ENCODE measurements at regions not wholly inside any gene's neighbourhood (a gene's known extent, or its start where the extent isn't known, plus 50 kb on each side); places are given as distances from the start of the nearest gene placed in this dataset.
A peak's percentile ranks its signal among the peaks of the same experiment; 100 is the strongest.

GRCh38 chr2:236855176-236855865 lies 230.4 kb upstream of the COPS8 start:
- DNase-seq (ENCODE audit: low spot score), result no peak

DNA sequence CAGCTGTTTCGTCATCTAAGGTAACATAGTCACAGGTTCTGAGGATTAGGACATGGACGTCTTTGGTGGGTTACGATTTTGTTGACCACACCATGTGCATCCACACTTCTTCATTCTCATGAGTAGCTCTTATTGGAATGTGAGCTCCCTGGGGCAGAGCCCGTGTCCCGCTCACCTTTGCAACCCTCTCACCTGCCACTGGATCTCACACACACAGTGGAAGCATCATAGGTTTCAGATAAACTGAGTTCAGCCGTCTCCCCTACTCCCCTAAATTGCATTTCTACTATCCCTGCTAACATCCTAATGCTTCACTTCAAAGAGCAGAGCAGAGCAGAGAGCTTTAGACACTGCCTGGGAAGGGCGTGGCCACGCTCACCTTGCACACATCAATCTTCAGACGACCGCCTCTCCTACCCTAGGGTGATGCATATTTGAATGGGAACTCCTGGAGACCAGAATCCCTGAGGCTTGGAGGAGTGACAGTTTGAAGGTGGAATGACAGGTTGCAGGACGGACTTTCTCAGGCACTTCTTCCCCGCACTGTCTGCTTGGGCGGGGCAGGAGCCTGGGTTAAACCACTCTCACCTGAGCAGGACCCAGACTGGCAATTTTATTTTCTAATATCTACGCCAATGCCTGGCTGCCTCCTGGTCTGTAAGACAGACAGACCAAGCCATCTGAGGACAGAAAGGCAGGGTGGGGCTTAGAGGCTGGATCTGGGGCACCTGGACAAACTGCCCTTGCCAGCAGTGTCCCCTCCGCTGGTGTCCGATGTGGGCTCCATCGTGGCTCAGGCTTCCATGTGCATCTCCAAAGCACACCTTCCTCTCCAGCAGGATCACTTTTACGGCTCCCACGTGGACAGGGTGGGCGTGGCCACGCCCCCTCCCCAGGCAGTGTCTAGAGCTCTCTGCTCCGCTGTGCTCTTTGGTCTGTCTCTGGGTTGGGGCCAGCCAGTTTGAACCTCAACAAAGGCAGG lies 229.5 kb upstream of the COPS8 start:
- no peak for DNase-seq (ENCODE audit: low spot score)

DNA sequence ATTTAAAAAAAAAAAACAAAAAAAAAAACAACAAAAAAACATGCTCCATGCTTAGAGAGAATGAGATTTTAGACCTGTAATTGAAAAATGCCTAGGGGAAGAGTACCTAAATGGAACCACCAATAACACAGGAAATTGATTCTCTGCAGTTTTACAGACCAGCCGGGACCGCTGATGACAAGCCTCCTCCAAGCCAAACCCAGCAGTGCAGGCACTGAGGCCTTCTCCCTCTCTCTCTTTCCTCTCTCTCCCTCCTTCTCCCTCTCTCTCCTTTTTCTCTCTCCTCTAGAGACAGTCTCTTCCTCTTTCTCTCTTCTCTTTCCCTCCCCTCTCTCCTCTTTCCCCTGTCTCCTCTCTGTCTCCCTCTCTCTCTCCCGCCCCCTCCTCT lies 228.8 kb upstream of the COPS8 start:
- DNase-seq (ENCODE audit: low spot score), result no peak

DNA sequence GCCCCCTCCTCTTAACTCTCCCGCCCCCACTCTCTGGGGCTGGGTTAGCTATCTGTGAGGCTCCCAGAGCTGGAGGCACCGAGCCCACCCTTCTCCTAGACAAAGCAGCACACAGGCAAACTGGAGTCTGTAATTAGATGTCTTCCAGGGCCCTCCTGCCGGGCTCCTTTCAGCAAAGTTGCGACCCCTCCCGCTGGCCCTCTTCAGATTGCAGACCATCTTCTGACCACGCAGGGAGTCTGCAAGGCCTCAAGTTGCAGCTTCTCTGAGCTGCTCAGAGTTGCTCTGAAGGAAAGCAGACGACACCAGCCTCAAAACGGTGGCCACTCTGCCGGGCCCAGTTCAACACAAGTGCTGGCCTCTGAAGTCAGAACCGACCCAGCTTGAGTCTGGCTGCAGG lies 228.4 kb upstream of the COPS8 start:
- DNase-seq (ENCODE audit: low spot score), result no peak

DNA sequence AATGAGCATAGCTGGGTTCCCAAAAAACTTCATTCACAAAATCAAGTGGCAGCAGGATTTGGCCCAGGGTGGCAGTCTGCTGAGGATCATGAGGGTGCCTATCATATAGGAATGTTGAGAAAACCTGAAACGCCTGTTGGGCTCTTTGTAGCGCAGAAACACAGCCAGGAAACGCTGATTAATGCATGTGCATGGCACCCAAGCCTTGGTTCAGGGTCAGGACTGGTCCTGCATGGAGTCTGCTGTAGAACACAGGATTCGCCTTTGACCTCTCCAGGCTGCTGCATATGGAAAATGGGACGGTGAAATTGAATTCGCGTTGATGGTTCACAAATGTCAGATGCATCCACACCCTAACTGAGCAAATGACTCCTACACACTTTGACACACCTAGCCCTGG lies 227.9 kb upstream of the COPS8 start:
- no peak for DNase-seq (ENCODE audit: low spot score)

GRCh38 chr2:236858661-236859060 lies 227.0 kb upstream of the COPS8 start:
- no peak for DNase-seq (ENCODE audit: low spot score)

- DNase-seq (ENCODE audit: low spot score), result no peak
Observed at GRCh38 chr2:236859908-236860307, 225.8 kb upstream of the COPS8 start.

DNA sequence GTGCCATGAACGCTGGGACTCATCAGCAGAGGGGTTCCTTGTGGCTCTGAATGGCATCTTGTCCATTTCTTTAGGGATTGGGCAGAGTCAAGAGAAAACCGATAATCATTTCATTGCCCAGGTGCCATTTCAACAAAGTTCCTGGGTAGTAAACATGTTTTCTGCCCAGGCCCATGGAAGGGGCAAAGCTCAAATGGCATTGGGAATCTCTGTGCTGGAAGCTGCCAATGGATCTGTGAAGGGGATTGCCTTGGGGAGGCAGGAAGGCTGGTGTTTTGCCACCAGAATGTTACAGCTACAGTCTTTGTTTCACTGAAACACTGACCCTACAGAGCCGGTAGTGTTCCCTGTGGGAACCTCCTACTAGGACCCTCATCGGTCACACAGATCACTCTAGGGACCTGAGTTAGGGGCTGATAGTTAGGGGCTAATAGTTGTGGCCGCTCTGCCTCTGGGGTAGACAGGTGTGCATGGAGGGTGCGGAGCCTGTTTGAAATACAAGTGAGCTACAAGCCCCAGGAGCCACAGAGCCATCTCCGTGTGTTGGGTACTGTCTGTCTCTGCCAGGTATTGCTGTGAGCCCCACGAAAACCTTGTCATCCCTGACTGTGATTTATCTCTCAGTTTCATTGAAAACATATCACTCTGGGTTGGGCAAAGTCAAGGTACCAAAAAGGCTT lies 224.4 kb upstream of the COPS8 start:
- DNase-seq (ENCODE audit: low spot score), result no peak

- DNase-seq (ENCODE audit: low spot score), result no peak
Observed at GRCh38 chr2:236861944-236862343, 223.7 kb upstream of the COPS8 start.

GRCh38 chr2:236862526-236862925 lies 223.2 kb upstream of the COPS8 start:
- no peak for DNase-seq (ENCODE audit: low spot score)

DNA sequence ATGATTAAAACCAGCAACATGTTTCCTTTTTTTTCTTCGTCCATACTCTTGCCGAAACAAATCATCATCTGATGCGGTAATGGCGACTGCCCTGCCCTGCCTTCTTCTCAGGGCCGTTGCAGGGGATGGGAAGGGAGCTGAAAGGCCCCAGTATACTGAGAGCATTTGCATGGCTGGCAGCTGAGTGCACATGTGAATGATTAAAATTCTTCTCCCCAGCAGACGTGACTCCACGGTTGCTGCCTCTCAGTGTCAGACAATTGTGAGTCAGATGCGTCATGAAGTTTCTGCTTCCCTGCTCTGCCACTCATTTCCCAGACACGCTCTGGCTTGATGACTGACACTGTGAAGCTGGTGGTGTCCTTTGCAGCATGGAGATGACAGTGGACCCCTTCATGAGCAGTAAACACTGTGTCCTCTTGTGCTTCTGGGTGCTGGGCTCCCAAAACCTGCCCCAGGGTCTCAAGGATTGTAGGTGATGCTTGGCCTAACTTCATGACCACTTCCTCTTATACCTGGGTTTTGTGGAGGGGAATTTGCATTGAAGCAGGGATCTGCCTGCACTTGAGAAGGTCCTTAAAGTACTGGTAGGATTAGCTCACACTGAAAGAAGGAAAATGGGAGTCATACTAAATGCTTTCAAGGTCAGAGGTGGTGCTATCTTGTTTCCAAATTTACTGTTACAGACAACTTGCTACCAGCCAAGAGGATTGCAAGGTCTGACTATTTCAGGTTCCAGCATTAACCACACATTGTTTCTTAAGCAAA lies 222.5 kb upstream of the COPS8 start:
- DNase-seq (ENCODE audit: low spot score), result peak; percentile 98

- DNase-seq (ENCODE audit: low spot score), result no peak
Observed at GRCh38 chr2:236863729-236864126, 222.0 kb upstream of the COPS8 start.

GRCh38 chr2:236865052-236865451 lies 220.6 kb upstream of the COPS8 start:
- DNase-seq (ENCODE audit: low spot score), result no peak

- DNase-seq (ENCODE audit: low spot score), result no peak
Observed at GRCh38 chr2:236866542-236867340, 218.9 kb upstream of the COPS8 start.

DNA sequence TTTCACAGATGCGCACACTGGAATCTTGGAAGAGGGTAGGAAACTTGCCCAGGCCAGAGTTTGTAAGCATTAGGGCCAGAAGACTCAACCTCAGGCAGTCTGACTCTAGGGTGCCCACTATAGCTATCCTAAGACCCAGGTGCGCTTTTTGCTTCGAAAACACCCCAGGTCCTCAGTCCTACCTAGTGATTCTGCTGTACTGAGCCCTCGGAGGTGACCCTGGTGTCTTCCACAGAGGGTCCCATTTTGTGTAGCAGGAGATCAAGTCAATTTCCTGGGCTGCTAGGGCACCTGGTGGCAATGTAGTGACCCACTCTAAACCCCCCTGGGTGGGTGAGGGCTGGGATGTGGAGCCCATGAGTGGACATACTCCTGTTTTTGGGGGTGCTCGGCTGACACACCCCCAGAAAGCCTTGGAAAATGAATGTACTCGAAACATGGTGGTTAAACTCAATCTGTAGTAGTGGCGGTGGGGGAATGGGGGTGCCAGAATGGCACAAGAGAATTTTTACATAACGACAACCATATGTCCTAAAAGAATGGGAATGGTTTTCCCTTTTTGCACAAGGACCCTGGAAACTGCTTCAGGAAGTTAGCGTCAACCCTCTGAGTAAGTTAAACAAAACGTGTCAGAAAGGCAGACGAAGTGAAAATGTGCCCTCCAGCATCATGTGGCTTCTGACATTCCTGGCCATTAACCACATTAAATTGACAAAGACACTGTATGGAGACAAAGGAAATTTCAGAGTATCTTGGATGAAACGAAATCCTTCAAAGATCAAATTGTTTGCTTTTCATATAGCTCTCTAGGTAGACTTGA lies 218.0 kb upstream of the COPS8 start:
- peak; percentile 33 for DNase-seq (ENCODE audit: low spot score)

DNA sequence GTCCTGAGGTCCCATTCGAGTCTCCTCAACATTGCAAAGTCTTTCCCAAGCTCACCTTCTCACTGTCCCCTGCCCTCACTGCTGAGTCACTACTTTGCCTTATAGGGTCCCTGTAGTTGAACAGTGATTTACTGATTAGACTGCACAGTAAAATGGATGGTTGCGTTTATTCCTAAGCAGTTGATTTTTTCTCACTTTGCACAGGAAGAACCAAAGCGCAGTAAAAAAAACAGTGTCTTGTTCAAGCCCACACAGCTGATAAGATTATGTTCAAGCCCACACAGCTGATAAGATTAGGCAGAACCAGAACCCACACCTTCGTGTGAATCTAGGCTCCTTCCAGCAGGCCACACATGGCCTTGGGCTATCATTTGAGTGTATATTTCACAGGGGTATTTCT lies 215.3 kb upstream of the COPS8 start:
- DNase-seq (ENCODE audit: low spot score), result no peak

DNA sequence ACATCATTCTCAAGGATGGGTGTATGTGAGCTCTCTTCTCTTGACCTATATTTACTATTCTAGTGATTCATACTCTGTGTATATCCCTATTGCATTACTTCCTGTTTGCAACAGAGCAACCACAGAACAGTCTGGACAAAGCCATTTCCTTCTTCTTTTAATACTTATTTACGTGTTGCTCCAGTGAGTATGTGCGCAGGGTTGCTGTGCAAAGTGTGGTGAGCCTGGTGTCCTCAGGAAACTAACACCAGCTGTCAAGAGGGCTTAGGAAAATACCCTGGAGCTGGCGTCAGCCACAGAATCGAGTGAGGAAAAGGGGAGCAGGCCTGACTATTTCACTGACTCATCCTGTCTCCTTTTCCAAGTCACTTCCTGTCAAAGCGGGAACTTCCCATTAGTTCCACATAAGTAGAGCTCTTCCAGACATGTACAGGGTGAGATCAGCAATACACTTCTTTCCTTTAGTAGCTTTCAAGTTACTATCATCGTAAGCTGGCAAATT lies 214.1 kb upstream of the COPS8 start:
- peak; percentile 99 for DNase-seq (ENCODE audit: low spot score)

- no peak for DNase-seq (ENCODE audit: low spot score)
Observed at GRCh38 chr2:236872015-236872414, 213.7 kb upstream of the COPS8 start.

- no peak for DNase-seq (ENCODE audit: low spot score)
Observed at GRCh38 chr2:236872981-236873380, 212.7 kb upstream of the COPS8 start.

- no peak for DNase-seq (ENCODE audit: low spot score)
Observed at GRCh38 chr2:236873636-236874035, 212.1 kb upstream of the COPS8 start.
